SHP77 treated with DMSO at 0.1 percent for 48 hours (cell line): ENCODE measurements at regions not wholly inside any gene's neighbourhood (a gene's known extent, or its start where the extent isn't known, plus 50 kb on each side); places are given as distances from the start of the nearest gene placed in this dataset.
"Not testable (repeated sequence)": the region's sequence is repeated elsewhere in the genome, so short reads cannot be mapped to it uniquely, and the experiment has no call there.

ENCODE experiments used
- DNase-seq: peaks from one replicate; lab custom pipeline; 2025; lab: John Stamatoyannopoulos, UW

DNA sequence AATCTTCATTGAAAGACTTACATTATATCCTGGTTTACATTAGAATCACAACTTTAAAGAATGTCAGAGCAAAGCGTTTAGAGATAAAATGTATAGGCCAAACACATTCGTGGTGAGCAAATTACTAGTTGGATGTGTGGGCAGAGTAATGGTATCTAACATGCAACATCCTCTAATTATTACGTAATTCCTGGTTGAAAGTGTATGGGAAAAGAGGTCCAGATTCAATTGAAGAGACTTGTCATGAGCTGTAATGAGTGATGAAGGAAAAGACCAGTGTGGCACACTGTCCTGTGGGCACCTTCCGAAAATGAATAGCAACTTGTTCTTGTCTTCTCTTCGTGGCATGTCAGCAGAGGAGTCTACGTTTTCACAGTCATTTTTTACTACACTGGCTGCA lies 192.8 kb downstream of the LRIG3 start:
- no peak for DNase-seq

GRCh38 chr12:58728397-58728796 lies 191.9 kb downstream of the LRIG3 start:
- no peak for DNase-seq

GRCh38 chr12:58731096-58731495 lies 189.2 kb downstream of the LRIG3 start:
- DNase-seq: no peak

DNA sequence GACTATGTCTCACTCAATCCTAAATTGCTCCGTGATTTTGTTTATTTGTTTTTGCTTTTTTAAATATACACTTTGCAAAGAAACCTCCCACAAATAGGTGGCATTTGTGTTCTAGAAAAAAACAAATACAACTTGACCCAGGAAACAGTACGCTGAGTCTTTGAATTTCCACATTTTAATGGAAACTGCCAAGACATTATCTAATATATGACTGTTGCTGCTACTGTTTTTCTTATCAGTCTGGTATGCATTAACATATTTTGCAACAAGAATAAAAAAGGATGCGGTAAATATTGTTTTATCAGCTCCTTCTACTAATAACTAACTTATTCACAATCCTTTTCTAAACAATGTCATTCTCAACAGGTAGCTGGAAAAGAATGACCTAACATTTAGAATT lies 187.4 kb downstream of the LRIG3 start:
- no peak for DNase-seq

DNA sequence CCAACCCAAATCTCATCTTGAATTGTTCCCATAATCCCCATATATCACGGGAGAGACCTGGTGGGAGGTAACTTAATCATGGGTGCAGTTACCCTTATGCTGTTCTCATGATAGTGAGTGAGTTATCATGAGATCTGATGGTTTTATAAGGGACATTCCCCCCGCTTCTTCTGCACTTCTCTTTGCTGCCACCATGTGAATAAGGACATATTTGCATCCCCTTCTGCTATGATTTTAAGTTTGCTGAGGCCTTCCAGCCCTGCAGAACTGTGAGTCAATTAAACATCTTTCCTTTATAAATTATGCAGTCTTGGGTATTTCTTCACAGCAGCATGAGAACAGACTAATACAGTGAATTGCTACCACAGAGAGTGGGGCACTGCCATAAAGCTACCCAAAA lies 179.1 kb downstream of the LRIG3 start:
- no peak for DNase-seq

DNA sequence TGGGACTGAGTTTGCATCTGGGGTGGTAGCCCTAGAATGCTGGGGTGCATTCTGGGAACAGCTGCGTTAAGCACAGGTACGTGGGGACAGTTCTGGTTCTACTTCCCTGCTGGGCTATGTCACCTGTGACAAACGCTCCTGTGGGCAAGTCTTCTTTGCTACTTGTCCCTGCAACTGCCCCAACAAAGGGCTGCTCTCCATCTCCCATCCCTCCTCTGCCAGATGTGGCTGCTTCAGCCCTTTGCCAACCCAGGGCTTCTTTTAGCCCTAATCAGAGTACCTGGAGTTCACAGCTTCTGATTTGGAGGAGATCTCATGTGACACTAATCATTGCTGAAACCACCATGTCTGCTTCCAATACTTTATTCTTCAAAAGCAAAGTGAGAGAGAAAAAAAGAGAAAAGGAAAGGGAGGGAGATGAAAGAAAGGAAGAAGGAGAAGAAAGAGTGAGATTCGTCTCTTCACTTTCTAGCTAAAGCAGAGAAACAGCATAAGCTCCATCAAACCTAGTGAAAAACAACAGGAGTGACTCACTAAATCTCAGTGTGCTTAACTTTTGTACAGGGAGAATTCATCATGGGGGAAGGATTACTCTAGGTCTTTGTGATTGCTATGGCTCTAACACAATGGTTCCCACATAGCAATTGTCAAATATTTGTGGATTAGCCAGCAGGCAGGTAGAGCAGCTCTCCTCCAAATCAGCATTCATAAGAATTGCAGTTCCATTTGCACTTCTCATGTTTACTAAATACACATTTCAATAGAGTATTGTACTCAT lies 174.8 kb downstream of the LRIG3 start:
- DNase-seq: no peak

DNA sequence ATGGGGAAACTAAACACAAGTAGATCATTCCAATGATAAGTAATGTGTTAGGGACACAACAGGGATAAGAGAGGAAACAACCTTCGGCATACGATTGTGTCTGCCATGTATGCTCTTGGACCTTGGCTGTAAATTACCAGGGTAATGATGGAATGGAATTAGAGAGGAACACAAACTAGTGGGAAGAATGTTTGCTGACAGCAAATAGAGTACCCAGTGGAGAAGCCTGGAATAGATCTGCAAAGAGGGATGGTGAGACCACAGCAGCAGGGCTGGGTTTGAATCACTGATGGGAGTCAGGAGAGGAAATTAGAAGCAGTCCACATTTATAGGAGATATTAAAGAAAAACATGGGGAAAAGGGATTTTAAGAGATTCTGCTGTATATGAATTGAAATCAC lies 172.8 kb downstream of the LRIG3 start:
- DNase-seq: no peak

GRCh38 chr12:58750484-58750883 lies 169.8 kb downstream of the LRIG3 start:
- DNase-seq: no peak

DNA sequence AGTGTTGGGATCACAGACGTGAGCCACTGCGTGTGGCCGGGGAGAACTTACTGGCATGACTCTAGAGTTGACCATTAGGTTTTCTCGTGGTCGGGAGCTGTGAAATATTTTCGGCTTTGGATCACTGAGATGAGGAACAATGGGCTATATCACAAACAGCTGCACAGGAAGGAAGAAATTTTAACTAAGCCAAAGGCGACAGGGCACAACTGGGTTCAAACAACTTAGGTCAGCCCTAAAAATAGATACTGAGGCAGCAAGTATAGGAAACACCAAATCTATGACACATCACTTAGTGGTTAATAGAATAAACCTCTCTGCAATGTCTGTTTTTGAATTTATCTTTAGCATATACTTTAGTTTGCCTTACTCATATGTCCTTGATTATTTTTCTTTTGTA lies 162.9 kb downstream of the LRIG3 start:
- no peak for DNase-seq

DNA sequence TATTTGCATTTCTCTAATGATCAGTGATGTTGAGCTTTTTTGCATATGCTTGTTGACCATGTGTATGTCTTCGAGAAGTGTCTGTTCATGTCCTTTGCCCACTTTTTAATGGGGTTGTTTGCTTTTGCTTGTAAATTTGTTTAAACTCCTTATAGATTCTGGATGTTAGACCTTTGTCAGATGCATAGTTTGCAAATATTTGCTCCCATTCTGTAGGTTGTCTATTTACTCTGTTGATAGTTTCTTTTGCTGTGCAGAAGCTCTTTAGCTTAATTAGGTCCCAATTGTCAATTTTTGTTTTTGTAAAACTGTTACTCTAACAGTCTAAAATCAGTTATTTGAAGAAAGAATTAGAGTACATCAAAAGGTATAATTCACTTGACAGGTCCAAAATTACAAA lies 160.6 kb downstream of the LRIG3 start:
- not testable (repeated sequence) for DNase-seq

- no peak for DNase-seq
Observed at GRCh38 chr12:58761308-58761707, 159.0 kb downstream of the LRIG3 start.

- no peak for DNase-seq
Observed at GRCh38 chr12:58764100-58764953, 156.0 kb downstream of the LRIG3 start.

GRCh38 chr12:58765076-58765475 lies 155.2 kb downstream of the LRIG3 start:
- DNase-seq: no peak

- DNase-seq: peak; percentile 94
Observed at GRCh38 chr12:58765653-58766512, 154.4 kb downstream of the LRIG3 start.

GRCh38 chr12:58766513-58766870 lies 153.8 kb downstream of the LRIG3 start:
- no peak for DNase-seq

- DNase-seq: no peak
Observed at GRCh38 chr12:58767496-58767895, 152.8 kb downstream of the LRIG3 start.

- no peak for DNase-seq
Observed at GRCh38 chr12:58773986-58774385, 146.3 kb downstream of the LRIG3 start.

DNA sequence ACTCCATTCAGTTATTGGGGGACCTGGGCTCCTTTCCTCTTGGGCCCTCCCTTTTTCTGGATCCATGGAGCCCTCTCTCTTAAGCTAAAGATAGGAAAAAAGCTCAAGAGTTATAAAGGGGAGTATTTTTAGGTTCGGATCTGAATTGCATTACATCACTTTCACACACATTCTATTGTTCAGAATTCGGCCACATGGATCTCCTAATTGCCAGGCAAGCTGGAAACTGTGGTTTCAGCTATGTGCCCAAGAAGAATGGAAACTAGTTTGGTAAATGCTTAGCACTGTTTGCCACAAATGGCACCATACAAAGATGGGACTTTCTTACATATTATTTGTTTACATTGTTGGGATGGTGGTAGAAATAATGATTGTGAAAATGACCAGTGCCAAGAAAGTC lies 145.6 kb downstream of the LRIG3 start:
- DNase-seq: no peak

DNA sequence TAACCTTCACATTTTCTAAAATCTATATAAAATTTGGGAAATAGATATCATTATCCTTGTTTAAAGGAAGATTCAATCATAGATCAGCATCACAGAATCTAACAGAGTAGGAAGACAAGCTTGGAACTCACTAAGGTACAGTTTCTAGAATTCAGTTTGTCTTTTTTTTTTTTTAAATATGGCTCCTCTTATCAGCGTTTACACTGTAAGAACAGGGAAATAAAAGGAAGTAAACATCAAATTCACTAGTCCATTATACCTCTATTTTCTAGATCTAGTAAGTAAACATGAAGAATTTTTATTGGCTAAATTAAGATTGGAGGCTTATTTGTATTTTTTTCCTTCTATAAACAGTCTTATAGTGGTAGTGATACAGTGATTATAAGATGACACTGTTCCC lies 144.9 kb downstream of the LRIG3 start:
- no peak for DNase-seq

GRCh38 chr12:58776144-58776543 lies 144.2 kb downstream of the LRIG3 start:
- no peak for DNase-seq

DNA sequence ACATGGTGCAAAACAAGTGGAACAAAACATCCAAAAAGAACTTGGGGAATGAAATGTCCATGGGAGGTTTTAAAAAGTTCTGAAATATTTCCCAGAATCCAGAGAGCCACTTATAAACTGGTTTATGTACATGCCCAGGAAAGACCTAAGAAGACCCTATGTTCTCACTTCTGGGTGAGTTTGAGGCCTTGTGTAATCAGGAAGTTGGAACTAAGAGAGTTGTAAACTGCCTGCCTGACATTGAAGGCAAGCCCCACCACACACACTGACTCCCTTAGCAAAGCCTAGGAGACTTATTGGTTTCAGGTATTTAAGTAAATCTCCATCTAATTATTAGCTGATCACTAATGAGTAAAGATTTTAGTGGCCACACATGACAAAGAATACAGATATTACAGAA lies 142.5 kb downstream of the LRIG3 start:
- DNase-seq: no peak

- DNase-seq: no peak
Observed at GRCh38 chr12:58781609-58782008, 138.7 kb downstream of the LRIG3 start.
